ENCODE measurements at regions not wholly inside any gene's neighbourhood (a gene's known extent, or its start where the extent isn't known, plus 50 kb on each side); places are given as distances from the start of the nearest gene placed in this dataset.
"Not testable (repeated sequence)": the region's sequence is repeated elsewhere in the genome, so short reads cannot be mapped to it uniquely, and the experiment has no call there.

GRCh38 chr4:186847429-186848131 is 123.9 kb upstream of the FAT1 start:
- H3K56ac ChIP-seq (replicated peaks; ENCODE audit: insufficient read length, low read depth, low read length); H3K79me2 ChIP-seq (ENCODE audit: control insufficient read depth in 1 of 2, insufficient read depth in 2 of 2, low read length in 2 of 2); H2BK5ac ChIP-seq (ENCODE audit: low read depth, low read length); H3K4me2 ChIP-seq (ENCODE audit: insufficient read depth in 1 of 2, low read depth in 2 of 2, low read length in 2 of 2); CTCF ChIA-PET (ENCODE audit: partially characterized antibody); H3K18ac ChIP-seq (ENCODE audit: extremely low read depth, low read length); H2BK12ac ChIP-seq (ENCODE audit: low read depth, low read length); H3K23ac ChIP-seq (ENCODE audit: insufficient read length); H3K36me3 ChIP-seq (ENCODE audit: control insufficient read depth in 2 of 4, insufficient read depth in 4 of 4, low read length in 3 of 4); H3K4me3 ChIP-seq (ENCODE audit: extremely low read depth in 1 of 4, insufficient read depth in 2 of 4, low read depth in 3 of 4, low read length in 4 of 4); DNase-seq (ENCODE audit: low read depth in 1 of 2, low spot score in 2 of 2); H3K4ac ChIP-seq (replicated peaks; ENCODE audit: insufficient read length, low read depth, low read length); H4K20me1 ChIP-seq (replicated peaks in 1 of 2; ENCODE audit: control insufficient read depth in 1 of 2, insufficient read depth in 2 of 2, low read length in 2 of 2); H2BK20ac ChIP-seq (ENCODE audit: low read length); H2AK5ac ChIP-seq (ENCODE audit: low read depth, low read length); H3K27me3 ChIP-seq (replicated peaks in 1 of 4; ENCODE audit: control insufficient read depth in 3 of 4, extremely low read depth in 1 of 4, insufficient read depth in 3 of 4, low read length in 3 of 4); H3K14ac ChIP-seq (ENCODE audit: insufficient read length); FAIRE-seq; H4K91ac ChIP-seq (replicated peaks; ENCODE audit: insufficient read length, low read length); POLR2A ChIA-PET (ENCODE audit: partially characterized antibody); H4K5ac ChIP-seq (ENCODE audit: insufficient read length, low read depth, low read length); H2BK120ac ChIP-seq (replicated peaks; ENCODE audit: low read depth, low read length); H2BK15ac ChIP-seq (ENCODE audit: low read length); H3K4me1 ChIP-seq (replicated peaks in 1 of 4; ENCODE audit: control insufficient read depth in 3 of 4, insufficient read depth in 4 of 4, low read length in 3 of 4); H3K23me2 ChIP-seq (ENCODE audit: low read depth, low read length); H4K8ac ChIP-seq (ENCODE audit: extremely low read depth, insufficient read depth, low read length); H3K9ac ChIP-seq (replicated peaks in 1 of 4; ENCODE audit: extremely low read depth in 1 of 4, low read depth in 3 of 4, low read length in 3 of 4); H3K27ac ChIP-seq (ENCODE audit: low read depth, low read length); H3K79me1 ChIP-seq (ENCODE audit: low read depth, low read length); H3K9me3 ChIP-seq (ENCODE audit: insufficient read depth in 2 of 2, low read depth in 1 of 2, low read length in 1 of 2); H2AFZ ChIP-seq (ENCODE audit: low read length): not testable (repeated sequence)
- 92% methylated on average over 3 of the region's 3 CpGs; no CpG with 5 or more reads in 1 of the 2 experiments for whole genome bisulfite sequencing, 2 experiments (ENCODE audit: extremely low coverage in 1 of 2, insufficient coverage in 1 of 2, insufficient read length in 1 of 2, insufficient replicate concordance in 2 of 2, low coverage in 1 of 2, low lambda C conversion rate in 2 of 2, missing lambda C conversion rate in 1 of 2)

Data from H1 (cell line).